SK-N-SH treated with all-trans-retinoic acid at 6 μM for 48 hours (cell line): ENCODE measurements at regions not wholly inside any gene's neighbourhood (a gene's known extent, or its start where the extent isn't known, plus 50 kb on each side); places are given as distances from the start of the nearest gene placed in this dataset.

ENCODE experiments used
- PATZ1 ChIP-seq: fragments of 250-450 bp; sonication (Bioruptor Pico); IDR thresholded peaks from 2 replicates; pipeline ENCODE4 v1.8.0; 2020; ENCODE audit warnings: mild to moderate bottlenecking, moderate library complexity, borderline replicate concordance
- PPARA ChIP-seq: fragments of 250-450 bp; sonication (Bioruptor Pico); IDR thresholded peaks from 2 replicates; pipeline ENCODE4 v1.5.0; 2020; ENCODE audit warnings: mild to moderate bottlenecking, borderline replicate concordance

GRCh38 chr2:142796161-142796560, 81.3 kb upstream of the KYNU start:
- TF ChIP-seq PATZ1 (CRISPR knock-in tag) (no peak), PPARA (CRISPR knock-in tag) (no peak)
